ENCODE measurements at regions not wholly inside any gene's neighbourhood (a gene's known extent, or its start where the extent isn't known, plus 50 kb on each side); places are given as distances from the start of the nearest gene placed in this dataset.

DNA sequence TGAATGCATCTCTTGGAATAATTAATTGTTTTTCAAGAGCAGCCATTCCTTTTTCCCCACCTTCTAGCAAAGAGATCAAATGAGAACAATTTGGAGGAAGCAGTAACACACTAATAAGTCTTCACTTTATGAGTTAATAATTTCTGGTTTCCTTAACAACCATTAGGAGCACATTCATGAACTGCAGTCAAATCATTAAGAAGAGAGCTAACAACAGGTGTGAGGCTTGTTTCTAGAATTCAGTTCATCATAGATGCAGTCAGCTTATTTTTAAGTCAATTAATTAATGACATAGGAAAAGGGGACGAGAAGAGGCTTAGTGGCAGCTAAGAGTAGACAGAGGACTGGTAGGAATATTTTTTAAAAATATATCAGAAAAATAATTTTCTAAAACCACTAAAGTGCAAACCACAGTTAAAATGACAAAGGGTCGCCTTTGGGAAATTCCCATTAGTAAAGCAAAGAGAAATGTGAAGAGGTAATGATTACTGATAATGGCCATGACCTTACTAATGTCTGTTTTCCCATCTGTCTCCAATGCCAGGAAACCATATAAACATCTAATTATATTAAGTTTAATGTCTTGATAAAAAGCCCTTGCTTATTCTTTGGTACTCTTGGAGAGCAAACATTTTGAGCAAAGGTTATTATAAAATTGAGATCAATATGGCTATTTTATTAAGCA lies 184.2 kb downstream of the KCNJ2 start:
- no peak for FAIRE-seq
- no peak for DNase-seq (ENCODE audit: insufficient read length)
- TF ChIP-seq TAF1 (IDR thresholded peaks at IDR 0.05; ENCODE audit: borderline replicate concordance, low read depth, low read length) = no peak
- TF ChIP-seq POLR2A (IDR thresholded peaks at IDR 0.05; ENCODE audit: low read depth, low read length) = no peak
- no peak for TF ChIP-seq POLR2AphosphoS5 (IDR thresholded peaks at IDR 0.05; ENCODE audit: low read depth, low read length)

GRCh38 chr17:70355185-70355584 lies 185.9 kb downstream of the KCNJ2 start:
- DNase-seq (ENCODE audit: insufficient read length) (no peak), FAIRE-seq (no peak)
- TF ChIP-seq POLR2A (IDR thresholded peaks at IDR 0.05; ENCODE audit: low read depth, low read length) (no peak), POLR2AphosphoS5 (IDR thresholded peaks at IDR 0.05; ENCODE audit: low read depth, low read length) (no peak), TAF1 (IDR thresholded peaks at IDR 0.05; ENCODE audit: borderline replicate concordance, low read depth, low read length) (no peak)

- no peak for TF ChIP-seq POLR2A (IDR thresholded peaks at IDR 0.05; ENCODE audit: low read depth, low read length)
- TF ChIP-seq TAF1 (IDR thresholded peaks at IDR 0.05; ENCODE audit: borderline replicate concordance, low read depth, low read length) = no peak
- no peak for TF ChIP-seq POLR2AphosphoS5 (IDR thresholded peaks at IDR 0.05; ENCODE audit: low read depth, low read length)
- FAIRE-seq (no peak), DNase-seq (ENCODE audit: insufficient read length) (no peak)
These were observed 187.9 kb downstream of the KCNJ2 start for GRCh38 chr17:70357190-70357589.

DNA sequence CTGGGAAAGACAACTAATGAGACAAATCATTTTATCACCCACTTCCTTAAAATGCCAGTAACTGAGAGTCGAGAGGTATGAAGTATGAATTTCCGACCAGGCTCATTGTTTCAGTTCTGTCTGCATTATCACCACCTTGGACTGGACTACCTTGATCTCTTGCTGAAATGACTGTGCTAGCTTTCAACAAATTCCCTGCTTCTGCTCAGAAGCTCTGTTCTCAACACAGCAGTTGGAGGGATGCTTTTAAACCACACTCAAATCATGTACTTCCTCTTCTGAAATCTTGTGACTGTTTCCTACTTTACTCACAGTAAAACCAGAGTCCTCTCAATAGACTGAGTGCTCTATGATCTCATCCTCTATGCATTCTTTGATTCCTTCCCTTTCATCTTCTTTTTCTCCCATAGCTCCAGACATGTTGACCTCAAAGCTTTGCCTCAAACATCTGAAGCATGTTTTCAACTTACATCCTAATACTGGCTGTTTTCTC lies 195.8 kb downstream of the KCNJ2 start:
- TF ChIP-seq TAF1 (IDR thresholded peaks at IDR 0.05; ENCODE audit: borderline replicate concordance, low read depth, low read length) (no peak), POLR2AphosphoS5 (IDR thresholded peaks at IDR 0.05; ENCODE audit: low read depth, low read length) (no peak), POLR2A (IDR thresholded peaks at IDR 0.05; ENCODE audit: low read depth, low read length) (no peak)
- FAIRE-seq (no peak), DNase-seq (ENCODE audit: insufficient read length) (no peak)

- FAIRE-seq (no peak), DNase-seq (ENCODE audit: insufficient read length) (no peak)
- TF ChIP-seq TAF1 (IDR thresholded peaks at IDR 0.05; ENCODE audit: borderline replicate concordance, low read depth, low read length) (no peak), POLR2AphosphoS5 (IDR thresholded peaks at IDR 0.05; ENCODE audit: low read depth, low read length) (no peak), POLR2A (IDR thresholded peaks at IDR 0.05; ENCODE audit: low read depth, low read length) (no peak)
These were observed 197.1 kb downstream of the KCNJ2 start for GRCh38 chr17:70366386-70366785.

DNA sequence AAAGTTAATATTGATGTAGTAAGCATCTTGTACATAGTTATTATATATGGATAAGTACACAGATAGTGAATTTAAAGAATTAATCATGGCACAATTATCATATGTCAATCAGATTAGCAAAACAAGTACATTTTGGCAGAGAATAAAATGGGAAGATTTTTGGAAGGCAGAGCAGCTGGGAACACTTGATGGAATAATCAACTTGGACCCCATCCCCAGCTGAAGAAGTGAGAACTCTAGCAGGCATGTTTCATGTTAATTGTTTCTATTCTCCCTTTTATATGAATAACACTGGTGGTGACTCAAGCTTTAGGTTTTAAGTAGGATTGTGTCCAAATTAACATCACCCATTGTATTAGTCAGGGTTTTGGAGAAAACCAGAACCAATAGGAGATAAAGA lies 198.7 kb downstream of the KCNJ2 start:
- DNase-seq (ENCODE audit: insufficient read length) (no peak), FAIRE-seq (no peak)
- no peak for TF ChIP-seq TAF1 (IDR thresholded peaks at IDR 0.05; ENCODE audit: borderline replicate concordance, low read depth, low read length)

DNA sequence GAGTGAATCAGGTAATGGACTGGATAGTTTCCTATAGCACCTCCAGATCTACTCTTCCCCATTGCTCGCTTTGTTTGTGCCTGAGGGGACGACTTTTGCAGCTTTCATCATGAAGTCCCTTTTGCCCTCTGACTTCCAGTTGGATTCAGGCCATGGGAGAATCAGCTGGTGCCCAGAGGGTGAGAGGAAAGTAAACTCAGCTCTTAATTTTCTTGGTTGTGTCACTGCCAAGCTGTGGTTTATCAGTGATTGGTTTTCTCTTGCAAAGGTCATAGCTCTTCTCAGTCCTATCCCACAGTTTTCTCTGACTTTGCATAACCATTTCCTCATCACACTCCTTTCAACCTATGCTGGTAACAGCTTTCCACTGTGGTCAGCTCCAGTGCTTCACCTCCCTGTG lies 200.1 kb downstream of the KCNJ2 start:
- FAIRE-seq (no peak), DNase-seq (ENCODE audit: insufficient read length) (no peak)
- no peak for TF ChIP-seq POLR2AphosphoS5 (IDR thresholded peaks at IDR 0.05; ENCODE audit: low read depth, low read length)
- TF ChIP-seq POLR2A (IDR thresholded peaks at IDR 0.05; ENCODE audit: low read depth, low read length) = no peak
- no peak for TF ChIP-seq TAF1 (IDR thresholded peaks at IDR 0.05; ENCODE audit: borderline replicate concordance, low read depth, low read length)

DNA sequence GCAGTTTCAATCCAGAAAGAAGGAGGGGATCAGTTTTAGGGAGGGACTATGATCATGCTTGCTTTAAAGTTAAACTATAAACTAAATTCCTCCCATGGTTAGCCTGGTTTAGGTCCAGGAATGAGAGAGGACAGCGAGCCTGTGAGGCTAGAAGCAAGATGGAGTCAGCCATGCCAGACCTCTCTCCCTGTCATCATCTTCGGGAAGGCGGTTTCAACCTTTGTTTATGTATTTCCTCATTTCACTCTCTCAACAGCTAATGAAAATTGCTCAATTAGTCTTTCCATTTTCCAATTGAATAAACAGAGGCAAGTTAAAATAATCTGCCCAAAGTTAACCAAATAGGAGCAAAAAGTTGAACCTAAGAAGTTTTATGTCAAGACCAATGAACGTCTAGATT lies 201.5 kb downstream of the KCNJ2 start:
- DNase-seq (ENCODE audit: insufficient read length) (no peak), FAIRE-seq (no peak)
- TF ChIP-seq TAF1 (IDR thresholded peaks at IDR 0.05; ENCODE audit: borderline replicate concordance, low read depth, low read length) = no peak
- no peak for TF ChIP-seq POLR2A (IDR thresholded peaks at IDR 0.05; ENCODE audit: low read depth, low read length)
- TF ChIP-seq POLR2AphosphoS5 (IDR thresholded peaks at IDR 0.05; ENCODE audit: low read depth, low read length) = no peak

DNA sequence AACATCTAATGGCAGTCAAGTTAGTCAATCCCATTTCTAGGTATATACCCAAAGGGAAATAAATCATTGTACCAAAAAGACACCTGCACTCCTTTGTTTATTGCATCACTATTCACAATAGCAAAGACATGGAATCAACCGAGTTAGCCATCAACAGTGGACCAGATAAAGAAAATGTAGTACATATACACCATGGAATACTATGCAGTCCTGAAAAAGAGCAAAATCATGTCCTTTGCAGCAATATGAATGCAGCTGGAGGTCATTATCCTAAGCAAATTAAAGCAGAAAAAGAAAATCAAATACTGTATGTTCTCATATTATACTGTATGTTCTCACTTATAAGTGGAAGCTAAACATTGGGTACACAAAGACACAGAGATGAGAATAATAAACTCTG lies 204.0 kb downstream of the KCNJ2 start:
- no peak for FAIRE-seq
- DNase-seq (ENCODE audit: insufficient read length) = no peak
- TF ChIP-seq TAF1 (IDR thresholded peaks at IDR 0.05; ENCODE audit: borderline replicate concordance, low read depth, low read length) (no peak), POLR2AphosphoS5 (IDR thresholded peaks at IDR 0.05; ENCODE audit: low read depth, low read length) (no peak), POLR2A (IDR thresholded peaks at IDR 0.05; ENCODE audit: low read depth, low read length) (no peak)

- FAIRE-seq = no peak
These were observed 205.2 kb downstream of the KCNJ2 start for GRCh38 chr17:70374496-70374895.

GRCh38 chr17:70375406-70375805 lies 206.1 kb downstream of the KCNJ2 start:
- FAIRE-seq (no peak), DNase-seq (ENCODE audit: insufficient read length) (no peak)
- TF ChIP-seq POLR2A (IDR thresholded peaks at IDR 0.05; ENCODE audit: low read depth, low read length) (no peak), TAF1 (IDR thresholded peaks at IDR 0.05; ENCODE audit: borderline replicate concordance, low read depth, low read length) (no peak), POLR2AphosphoS5 (IDR thresholded peaks at IDR 0.05; ENCODE audit: low read depth, low read length) (no peak)

More at GRCh38 chr17:70374496-70374895, 205.2 kb downstream of the KCNJ2 start:
- TF ChIP-seq POLR2A (IDR thresholded peaks at IDR 0.05; ENCODE audit: low read depth, low read length) (no peak), TAF1 (IDR thresholded peaks at IDR 0.05; ENCODE audit: borderline replicate concordance, low read depth, low read length) (no peak), POLR2AphosphoS5 (IDR thresholded peaks at IDR 0.05; ENCODE audit: low read depth, low read length) (no peak)
- DNase-seq (ENCODE audit: insufficient read length) = no peak
